Hematopoietic multipotent progenitor cell treated with erythropoietin and hydrocortisone succinate and interleukin-3 and kit ligand, for 17 days (in vitro differentiated cells): ENCODE measurements at regions not wholly inside any gene's neighbourhood (a gene's known extent, or its start where the extent isn't known, plus 50 kb on each side); places are given as distances from the start of the nearest gene placed in this dataset.
A peak's percentile ranks its signal among the peaks of the same experiment; 100 is the strongest.

Source experiments
- DNase-seq: peaks from one replicate; pipeline ENCODE4 v3.0.0-alpha.2; 2015; ENCODE audit warnings: low spot score

- DNase-seq, result no peak
Observed at GRCh38 chr2:146226077-146226476, 1618.8 kb upstream of the ACVR2A start.

GRCh38 chr2:146221826-146222225, 1623.0 kb upstream of the ACVR2A start:
- no peak for DNase-seq

GRCh38 chr2:146220957-146221356, 1623.9 kb upstream of the ACVR2A start:
- no peak for DNase-seq

GRCh38 chr2:146214394-146214929, 1630.4 kb upstream of the ACVR2A start:
- DNase-seq, result no peak

- DNase-seq, result no peak
Observed at GRCh38 chr2:146213674-146214073, 1631.2 kb upstream of the ACVR2A start.

GRCh38 chr2:146212602-146213001, 1632.2 kb upstream of the ACVR2A start:
- no peak for DNase-seq

- no peak for DNase-seq
Observed at GRCh38 chr2:146209842-146210275, 1635.0 kb upstream of the ACVR2A start.

- no peak for DNase-seq
Observed at GRCh38 chr2:146207901-146208300, 1636.9 kb upstream of the ACVR2A start.

- no peak for DNase-seq
Observed at GRCh38 chr2:146207417-146207816, 1637.4 kb upstream of the ACVR2A start.

- no peak for DNase-seq
Observed at GRCh38 chr2:146203064-146203624, 1641.7 kb upstream of the ACVR2A start.

GRCh38 chr2:146193619-146194018, 1651.2 kb upstream of the ACVR2A start:
- no peak for DNase-seq

GRCh38 chr2:146189541-146189940, 1655.3 kb upstream of the ACVR2A start:
- no peak for DNase-seq

GRCh38 chr2:146173934-146174333, 1654.0 kb upstream of the ZEB2 start:
- no peak for DNase-seq

- no peak for DNase-seq
Observed at GRCh38 chr2:146161256-146161882, 1641.5 kb upstream of the ZEB2 start.

- DNase-seq, result no peak
Observed at GRCh38 chr2:146158072-146158674, 1638.3 kb upstream of the ZEB2 start.

GRCh38 chr2:146147448-146148012, 1627.6 kb upstream of the ZEB2 start:
- DNase-seq, result no peak

GRCh38 chr2:146143971-146144370, 1624.1 kb upstream of the ZEB2 start:
- DNase-seq, result no peak

- no peak for DNase-seq
Observed at GRCh38 chr2:146138820-146139219, 1618.9 kb upstream of the ZEB2 start.

- no peak for DNase-seq
Observed at GRCh38 chr2:146135245-146135644, 1615.3 kb upstream of the ZEB2 start.

- DNase-seq, result no peak
Observed at GRCh38 chr2:146131785-146132184, 1611.9 kb upstream of the ZEB2 start.

GRCh38 chr2:146131048-146131447, 1611.1 kb upstream of the ZEB2 start:
- DNase-seq, result no peak

GRCh38 chr2:146130290-146130689, 1610.4 kb upstream of the ZEB2 start:
- no peak for DNase-seq

- peak; percentile 2 for DNase-seq
Observed at GRCh38 chr2:146129231-146129630, 1609.3 kb upstream of the ZEB2 start.
